Left lung (tissue), 4 donors: ENCODE measurements at regions not wholly inside any gene's neighbourhood (a gene's known extent, or its start where the extent isn't known, plus 50 kb on each side); places are given as distances from the start of the nearest gene placed in this dataset.

Experiments
- ATAC-seq: fragments of 200-7000 bp; cut with Tn5 transposase; one replicate; pipeline ENCODE4 v1.9.1; 2020; ENCODE audit warnings: moderate library complexity
- DNase-seq, 4 donors: peaks; one replicate each; pipeline ENCODE4 v3.0.0-alpha.2; 2013 to 2020
- H3K27ac ChIP-seq, 2 donors: fragments of 200-600 bp; sonication (generic) in 1 of 2; one replicate each; pipeline versions ENCODE4 v1.5.0 to v1.8.0; 2020 to 2021
- H3K27me3 ChIP-seq, 2 donors: fragments of 200-600 bp; sonication (generic) in 1 of 2; one replicate each; pipeline versions ENCODE4 v1.5.0 to v1.8.0; 2020 to 2021
- H3K36me3 ChIP-seq, 2 donors: fragments of 200-600 bp; sonication (generic) in 1 of 2; one replicate each; pipeline versions ENCODE4 v1.5.0 to v1.8.0; 2020 to 2021
- H3K4me1 ChIP-seq, 2 donors: fragments of 200-600 bp; one replicate each; pipeline ENCODE4 v1.8.0; 2021
- H3K4me3 ChIP-seq, 2 donors: fragments of 200-600 bp; sonication (generic) in 1 of 2; one replicate each; pipeline versions ENCODE4 v1.5.0 to v1.8.0; 2020 to 2021; ENCODE audit warnings: mild to moderate bottlenecking in 1 of 2
- H3K9me3 ChIP-seq, 2 donors: fragments of 200-600 bp; sonication (generic) in 1 of 2; one replicate each; pipeline versions ENCODE4 v1.5.0 to v1.8.0; 2020 to 2021
- intact Hi-C, 2 donors: fragments of 100-400 bp; cut with DNase I; formaldehyde crosslinking; loops; one replicate each; pipeline versions ENCODE4 v1.11.2 to v1.14.2; 2022
- TF ChIP-seq, protein P1 (sequence below), 2 donors: fragments of 200-600 bp; sonication (generic) in 1 of 2; IDR thresholded peaks; one replicate each; pipeline versions ENCODE4 v1.5.0 to v1.8.0; 2021; ENCODE audit warnings: antibody characterized with exemption in 2 of 2
- donor health status: DM: no; HTN: yes; CAD: no.
- donor health status: DM: no; HTN: no; CAD: no.

GRCh38 chr14:26104717-26105116, 493.1 kb downstream of the NOVA1 start:
- Histone ChIP-seq H3K27ac (no peak overlapping the region), H3K36me3 (no peaks in the 10 kb centered on the region), H3K4me1 (no peaks in the 10 kb centered on the region), H3K4me3 (no peak overlapping the region), H3K27me3 (no peaks in the 10 kb centered on the region), H3K9me3 (peaks cover 0 to 6% of the 10 kb centered on the region in 2 donors)
- TF ChIP-seq, protein P1, sequence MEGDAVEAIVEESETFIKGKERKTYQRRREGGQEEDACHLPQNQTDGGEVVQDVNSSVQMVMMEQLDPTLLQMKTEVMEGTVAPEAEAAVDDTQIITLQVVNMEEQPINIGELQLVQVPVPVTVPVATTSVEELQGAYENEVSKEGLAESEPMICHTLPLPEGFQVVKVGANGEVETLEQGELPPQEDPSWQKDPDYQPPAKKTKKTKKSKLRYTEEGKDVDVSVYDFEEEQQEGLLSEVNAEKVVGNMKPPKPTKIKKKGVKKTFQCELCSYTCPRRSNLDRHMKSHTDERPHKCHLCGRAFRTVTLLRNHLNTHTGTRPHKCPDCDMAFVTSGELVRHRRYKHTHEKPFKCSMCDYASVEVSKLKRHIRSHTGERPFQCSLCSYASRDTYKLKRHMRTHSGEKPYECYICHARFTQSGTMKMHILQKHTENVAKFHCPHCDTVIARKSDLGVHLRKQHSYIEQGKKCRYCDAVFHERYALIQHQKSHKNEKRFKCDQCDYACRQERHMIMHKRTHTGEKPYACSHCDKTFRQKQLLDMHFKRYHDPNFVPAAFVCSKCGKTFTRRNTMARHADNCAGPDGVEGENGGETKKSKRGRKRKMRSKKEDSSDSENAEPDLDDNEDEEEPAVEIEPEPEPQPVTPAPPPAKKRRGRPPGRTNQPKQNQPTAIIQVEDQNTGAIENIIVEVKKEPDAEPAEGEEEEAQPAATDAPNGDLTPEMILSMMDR (IDR thresholded peaks at IDR 0.05): no peak
- no peak for DNase-seq
- intact Hi-C loops: no loop called here
- no peak for ATAC-seq

- H3K27me3 ChIP-seq: no peaks in the 10 kb centered on the region
- TF ChIP-seq, protein P1 (IDR thresholded peaks at IDR 0.05): no peak
- H3K4me1 ChIP-seq: no peaks in the 10 kb centered on the region
- no peak overlapping the region for H3K4me3 ChIP-seq
- ATAC-seq (no peak), DNase-seq (no peak)
- H3K36me3 ChIP-seq: no peaks in the 10 kb centered on the region
- H3K9me3 ChIP-seq: no peaks in the 10 kb centered on the region
- H3K27ac ChIP-seq: no peak overlapping the region
- intact Hi-C loops: no loop called here
Measured at GRCh38 chr14:26097852-26098251, 500.0 kb downstream of the NOVA1 start.

DNA sequence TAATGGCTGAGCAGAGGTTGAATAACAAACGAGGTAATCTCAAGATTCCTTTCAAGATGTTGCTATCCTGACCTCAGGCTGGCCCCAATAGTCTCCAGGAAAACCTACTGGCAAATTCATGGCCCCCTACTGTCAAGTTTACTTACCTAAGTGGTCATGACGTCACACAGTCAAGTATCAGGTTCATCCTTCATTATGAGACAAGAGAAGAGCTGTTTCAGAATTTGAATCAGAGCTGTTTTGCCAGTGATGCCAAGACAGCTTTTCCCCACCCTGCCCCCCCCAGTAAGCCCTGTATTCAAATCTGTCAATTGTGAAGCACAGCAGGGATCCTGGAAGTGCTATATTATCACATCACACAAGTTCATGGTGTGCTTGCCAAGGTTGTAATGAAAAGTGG, 509.6 kb downstream of the NOVA1 start:
- TF ChIP-seq, protein P1 (IDR thresholded peaks at IDR 0.05): no peak
- no peak overlapping the region for H3K27ac ChIP-seq
- intact Hi-C loops: no loop called here
- no peaks in the 10 kb centered on the region for H3K9me3 ChIP-seq
- DNase-seq (no peak), ATAC-seq (no peak)
- no peaks in the 10 kb centered on the region for H3K4me1 ChIP-seq
- H3K4me3 ChIP-seq: no peak overlapping the region
- no peaks in the 10 kb centered on the region for H3K36me3 ChIP-seq
- no peaks in the 10 kb centered on the region for H3K27me3 ChIP-seq

GRCh38 chr14:26081043-26081442, 516.8 kb downstream of the NOVA1 start:
- TF ChIP-seq, protein P1 (IDR thresholded peaks at IDR 0.05): no peak
- ATAC-seq (no peak), DNase-seq (no peak)
- peaks cover 0 to 3% of the 10 kb centered on the region in 2 donors for H3K9me3 ChIP-seq
- H3K4me1 ChIP-seq: no peaks in the 10 kb centered on the region
- no peak overlapping the region for H3K4me3 ChIP-seq
- H3K27ac ChIP-seq: no peak overlapping the region
- no peaks in the 10 kb centered on the region for H3K36me3 ChIP-seq
- H3K27me3 ChIP-seq: no peaks in the 10 kb centered on the region
- intact Hi-C loops: no loop called here

DNA sequence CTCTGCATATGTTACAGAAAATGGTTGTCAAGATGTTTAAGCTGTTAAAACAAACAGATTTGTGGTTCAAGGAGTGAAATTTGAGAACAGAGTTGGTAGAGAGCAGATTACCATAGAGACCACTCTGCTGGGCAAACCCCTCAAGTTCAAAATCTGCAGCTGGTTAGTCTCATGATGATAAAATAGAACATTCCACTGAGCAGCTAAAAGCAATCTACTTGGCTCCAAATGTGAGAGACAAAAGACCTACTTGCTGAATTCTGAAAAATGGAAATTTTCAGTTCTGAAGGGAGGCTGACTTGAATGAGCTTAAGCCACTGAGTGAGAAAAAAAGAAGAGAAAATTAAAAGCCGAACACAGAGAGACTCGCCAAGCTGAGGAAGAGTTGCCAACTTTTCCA, 519.3 kb downstream of the NOVA1 start:
- TF ChIP-seq, protein P1 (IDR thresholded peaks at IDR 0.05): no peak
- ATAC-seq (no peak), DNase-seq (peak in 1 of 4 donors; percentile 3)
- H3K36me3 ChIP-seq: no peaks in the 10 kb centered on the region
- no peaks in the 10 kb centered on the region for H3K27me3 ChIP-seq
- intact Hi-C loops: no loop called here
- H3K4me3 ChIP-seq: no peak overlapping the region
- H3K27ac ChIP-seq: no peak overlapping the region
- no peaks in the 10 kb centered on the region for H3K4me1 ChIP-seq
- peaks cover 0 to 3% of the 10 kb centered on the region in 2 donors for H3K9me3 ChIP-seq
